Muscle of back (tissue), 3 donors: ENCODE measurements at regions not wholly inside any gene's neighbourhood (a gene's known extent, or its start where the extent isn't known, plus 50 kb on each side); places are given as distances from the start of the nearest gene placed in this dataset.

Source experiments
- DNase-seq, 3 donors: peaks; one replicate each; pipeline versions ENCODE4 v3.0.0 to v3.0.0-alpha.2; 2013

- no peak for DNase-seq
Observed at GRCh38 chr14:58813745-58814144, 176.0 kb downstream of the DACT1 start.

- DNase-seq, result no peak
Observed at GRCh38 chr14:58814466-58814865, 176.7 kb downstream of the DACT1 start.

- peak; percentile 86 to 94 (median 94) for DNase-seq
Observed at GRCh38 chr14:58815161-58815701, 177.5 kb downstream of the DACT1 start.

GRCh38 chr14:58815794-58816193 lies 178.0 kb downstream of the DACT1 start:
- peak in 2 of 3 donors; percentile 53 to 63 for DNase-seq

GRCh38 chr14:58816416-58817115 lies 178.8 kb downstream of the DACT1 start:
- DNase-seq, result peak in 1 of 3 donors; percentile 39

GRCh38 chr14:58817846-58818245 lies 180.1 kb downstream of the DACT1 start:
- DNase-seq, result peak in 2 of 3 donors; percentile 36 to 68

- no peak for DNase-seq
Observed at GRCh38 chr14:58820032-58820431, 182.3 kb downstream of the DACT1 start.

- no peak for DNase-seq
Observed at GRCh38 chr14:58821421-58821820, 183.7 kb downstream of the DACT1 start.

GRCh38 chr14:58822856-58823255 lies 185.1 kb downstream of the DACT1 start:
- DNase-seq, result no peak

GRCh38 chr14:58823312-58823711 lies 185.6 kb downstream of the DACT1 start:
- no peak for DNase-seq

- DNase-seq, result no peak
Observed at GRCh38 chr14:58824106-58824505, 186.3 kb downstream of the DACT1 start.

GRCh38 chr14:58824796-58825195 lies 187.0 kb downstream of the DACT1 start:
- DNase-seq, result no peak

GRCh38 chr14:58825606-58826005 lies 187.8 kb downstream of the DACT1 start:
- peak in 1 of 3 donors; percentile 53 for DNase-seq

- no peak for DNase-seq
Observed at GRCh38 chr14:58826845-58827686, 189.3 kb downstream of the DACT1 start.

- DNase-seq, result no peak
Observed at GRCh38 chr14:58828298-58828697, 190.5 kb downstream of the DACT1 start.

GRCh38 chr14:58829594-58829993 lies 191.8 kb downstream of the DACT1 start:
- no peak for DNase-seq

GRCh38 chr14:58830121-58830520 lies 192.4 kb downstream of the DACT1 start:
- DNase-seq, result no peak

- DNase-seq, result no peak
Observed at GRCh38 chr14:58832095-58832521, 194.3 kb downstream of the DACT1 start.

- DNase-seq, result no peak
Observed at GRCh38 chr14:58833634-58834378, 196.0 kb downstream of the DACT1 start.

GRCh38 chr14:58836303-58836974 lies 198.7 kb downstream of the DACT1 start:
- DNase-seq, result no peak

GRCh38 chr14:58839233-58839632 lies 201.5 kb downstream of the DACT1 start:
- no peak for DNase-seq
